K562 (cell line): ENCODE measurements at regions not wholly inside any gene's neighbourhood (a gene's known extent, or its start where the extent isn't known, plus 50 kb on each side); places are given as distances from the start of the nearest gene placed in this dataset.
A peak's percentile ranks its signal among the peaks of the same experiment; 100 is the strongest.

ENCODE experiments used
- ARID3B ChIP-seq: fragments of 250-450 bp; sonication (Bioruptor Pico); IDR thresholded peaks from 2 replicates; pipeline ENCODE4 v1.4.0; 2020; ENCODE audit warnings: borderline replicate concordance
- ATF6 ChIP-seq: sonication (generic); formaldehyde crosslinking; IDR thresholded peaks from 2 replicates; pipeline ENCODE4 v1.4.0; 2020; ENCODE audit warnings: mild to moderate bottlenecking, missing genetic modification reagents
- CAMTA2 ChIP-seq: fragments of 250-450 bp; sonication (Bioruptor Pico); conservative IDR thresholded peaks from 2 replicates; pipeline ENCODE4 v1.5.1; 2022
- FOXP4 ChIP-seq: sonication (generic); formaldehyde crosslinking; IDR thresholded peaks from 2 replicates; pipeline ENCODE4 v1.8.0; 2022; ENCODE audit warnings: mild to moderate bottlenecking, missing genetic modification reagents, borderline replicate concordance
- IRF1 ChIP-seq: sonication (generic); formaldehyde crosslinking; IDR thresholded peaks from 2 replicates; pipeline ENCODE4 v1.8.0; 2022; ENCODE audit warnings: missing genetic modification reagents, mild to moderate bottlenecking, borderline replicate concordance
- JUND ChIP-seq, 2 experiments: IDR thresholded peaks; 2 replicates in 1 of 2; 3 replicates in 1 of 2; pipeline ENCODE4 v1.6.1; 2011; ENCODE audit warnings: borderline replicate concordance in 2 of 2, low read depth in 2 of 2, low read length in 2 of 2, improper control_type of control experiment in 1 of 2, missing biosample characterization in 1 of 2, missing genetic modification characterization in 1 of 2, missing genetic modification reagents in 1 of 2
- MTA2 ChIP-seq: fragments of 450-650 bp; IDR thresholded peaks from 2 replicates; pipeline ENCODE4 v1.6.1; 2016; ENCODE audit warnings: low read depth
- NCOA4 ChIP-seq: fragments of 450-650 bp; IDR thresholded peaks from 2 replicates; pipeline ENCODE4 v1.6.1; 2018; ENCODE audit warnings: mild to moderate bottlenecking; ENCODE audit not compliant: partially characterized antibody
- NFE2 ChIP-seq: IDR thresholded peaks from 2 replicates; pipeline ENCODE4 v1.6.1; 2014; ENCODE audit warnings: antibody characterized with exemption, low read depth
- PCBP2 ChIP-seq: fragments of 200-400 bp; formaldehyde crosslinking; IDR thresholded peaks from 2 replicates; pipeline ENCODE4 v1.6.1; 2018; ENCODE audit warnings: low read length, low read depth, mild to moderate bottlenecking, moderate library complexity; ENCODE audit not compliant: poor library complexity, severe bottlenecking
- PHF8 ChIP-seq: fragments of 200-600 bp; sonication (generic); IDR thresholded peaks from 2 replicates; pipeline ENCODE4 v1.6.1; 2012; ENCODE audit warnings: mixed run types, mild to moderate bottlenecking, inconsistent platforms, low read length, moderate library complexity, borderline replicate concordance
- PPARD ChIP-seq: fragments of 250-450 bp; sonication (Bioruptor Pico); IDR thresholded peaks from 2 replicates; pipeline ENCODE4 v1.8.0; 2022; ENCODE audit warnings: inconsistent platforms, mild to moderate bottlenecking, moderate library complexity
- PTTG1 ChIP-seq: fragments of 450-650 bp; IDR thresholded peaks from 2 replicates; pipeline ENCODE4 v1.6.1; 2016; ENCODE audit warnings: low read depth, mild to moderate bottlenecking, missing genetic modification characterization, missing compliant biosample characterization
- SOX6 ChIP-seq: fragments of 450-650 bp; IDR thresholded peaks from 2 replicates; pipeline ENCODE4 v1.6.1; 2014; ENCODE audit warnings: mild to moderate bottlenecking
- TCF15 ChIP-seq: fragments of 250-450 bp; sonication (Bioruptor Pico); IDR thresholded peaks from 2 replicates; pipeline ENCODE4 v1.8.0; 2022; ENCODE audit warnings: moderate library complexity, mild to moderate bottlenecking, inconsistent platforms
- TFAP4 ChIP-seq: sonication (generic); formaldehyde crosslinking; IDR thresholded peaks from 2 replicates; pipeline ENCODE4 v1.8.0; 2022; ENCODE audit warnings: missing genetic modification reagents, mild to moderate bottlenecking, moderate library complexity, borderline replicate concordance
- ZNF23 ChIP-seq: fragments of 250-450 bp; sonication (Bioruptor Pico); IDR thresholded peaks from 2 replicates; pipeline ENCODE4 v1.4.0; 2020; ENCODE audit warnings: mild to moderate bottlenecking
- ZNF384 ChIP-seq: IDR thresholded peaks from 2 replicates; pipeline ENCODE4 v1.6.1; 2012; ENCODE audit warnings: low read depth, low read length, improper control_type of control experiment
- ZNF431 ChIP-seq: sonication (generic); formaldehyde crosslinking; IDR thresholded peaks from 2 replicates; pipeline ENCODE4 v1.8.0; 2022; ENCODE audit warnings: mild to moderate bottlenecking, missing genetic modification reagents

- TF ChIP-seq JUND (IDR thresholded peaks at IDR 0.05; ENCODE audit: borderline replicate concordance, low read depth, low read length) = peak; percentile 90
- TF ChIP-seq JUND (tag; IDR thresholded peaks at IDR 0.05; ENCODE audit: borderline replicate concordance, low read depth, low read length) = peak; percentile 87; the same call in 2 of the 3 replicates
- no peak for TF ChIP-seq ZNF23 (CRISPR knock-in tag)
- TF ChIP-seq PCBP2 = no peak
- TF ChIP-seq NFE2 = peak; percentile 35; the same call in 1 of the 2 replicates
- no peak for TF ChIP-seq CAMTA2 (CRISPR knock-in tag)
- no peak for TF ChIP-seq PPARD
- no peak for TF ChIP-seq FOXP4 (CRISPR knock-in tag)
- TF ChIP-seq MTA2 = no peak
- peak; percentile 64 for TF ChIP-seq SOX6
- TF ChIP-seq TCF15 (CRISPR knock-in tag) = no peak
- TF ChIP-seq NCOA4 = no peak
- 0 out of 2 replicates have a peak, but pooled peaks have one; percentile 27 for TF ChIP-seq ARID3B
- 0 out of 2 replicates have a peak, but pooled peaks have one; percentile 46 for TF ChIP-seq PTTG1
- no peak for TF ChIP-seq ZNF431 (CRISPR knock-in tag)
- peak; percentile 98 for TF ChIP-seq TFAP4 (CRISPR knock-in tag)
- no peak for TF ChIP-seq IRF1 (CRISPR knock-in tag)
- no peak for TF ChIP-seq ATF6 (CRISPR knock-in tag)
- TF ChIP-seq ZNF384 = no peak
- TF ChIP-seq PHF8 = no peak
Observed at GRCh38 chr3:72338942-72339669, 509.1 kb downstream of the SHQ1 start (continued).
